RPMI8226 (cell line): ENCODE measurements at regions not wholly inside any gene's neighbourhood (a gene's known extent, or its start where the extent isn't known, plus 50 kb on each side); places are given as distances from the start of the nearest gene placed in this dataset.

Source experiments
- DNase-seq: peaks from one replicate; pipeline ENCODE4 v3.0.0-alpha.2; 2015

- DNase-seq: no peak
Measured at GRCh38 chr3:106728315-106729098, 648.7 kb upstream of the CCDC54 start.

GRCh38 chr3:106729481-106729880, 647.8 kb upstream of the CCDC54 start:
- DNase-seq: no peak

GRCh38 chr3:106731230-106731629, 646.0 kb upstream of the CCDC54 start:
- no peak for DNase-seq

- DNase-seq: no peak
Measured at GRCh38 chr3:106734712-106735111, 642.5 kb upstream of the CCDC54 start.

- DNase-seq: no peak
Measured at GRCh38 chr3:106737265-106737664, 640.0 kb upstream of the CCDC54 start.

GRCh38 chr3:106740116-106740515, 637.1 kb upstream of the CCDC54 start:
- DNase-seq: no peak

- DNase-seq: no peak
Measured at GRCh38 chr3:106745344-106746168, 631.7 kb upstream of the CCDC54 start.

GRCh38 chr3:106746286-106746685, 631.0 kb upstream of the CCDC54 start:
- DNase-seq: no peak

GRCh38 chr3:106748472-106749262, 628.6 kb upstream of the CCDC54 start:
- no peak for DNase-seq

- no peak for DNase-seq
Measured at GRCh38 chr3:106750092-106750491, 627.1 kb upstream of the CCDC54 start.

GRCh38 chr3:106755336-106755735, 621.9 kb upstream of the CCDC54 start:
- no peak for DNase-seq

GRCh38 chr3:106756901-106757300, 620.3 kb upstream of the CCDC54 start:
- DNase-seq: no peak

- no peak for DNase-seq
Measured at GRCh38 chr3:106758459-106758858, 618.8 kb upstream of the CCDC54 start.

GRCh38 chr3:106759731-106760130, 617.5 kb upstream of the CCDC54 start:
- DNase-seq: no peak

GRCh38 chr3:106765342-106765741, 611.9 kb upstream of the CCDC54 start:
- DNase-seq: no peak

- no peak for DNase-seq
Measured at GRCh38 chr3:106768941-106769480, 608.2 kb upstream of the CCDC54 start.

GRCh38 chr3:106773795-106774194, 603.4 kb upstream of the CCDC54 start:
- DNase-seq: no peak

GRCh38 chr3:106783231-106783630, 594.0 kb upstream of the CCDC54 start:
- no peak for DNase-seq

- DNase-seq: no peak
Measured at GRCh38 chr3:106789276-106789675, 588.0 kb upstream of the CCDC54 start.

GRCh38 chr3:106792716-106793115, 584.5 kb upstream of the CCDC54 start:
- DNase-seq: no peak

GRCh38 chr3:106794442-106794841, 582.8 kb upstream of the CCDC54 start:
- DNase-seq: no peak

- DNase-seq: no peak
Measured at GRCh38 chr3:106795553-106795952, 581.7 kb upstream of the CCDC54 start.

- no peak for DNase-seq
Measured at GRCh38 chr3:106797461-106797860, 579.8 kb upstream of the CCDC54 start.
